Heart right ventricle (tissue), 16 donors: ENCODE measurements at regions not wholly inside any gene's neighbourhood (a gene's known extent, or its start where the extent isn't known, plus 50 kb on each side); places are given as distances from the start of the nearest gene placed in this dataset.

Experiments used
- ATAC-seq, 8 donors: fragments of 200-7000 bp; cut with Tn5 transposase; one replicate each; pipeline ENCODE4 v1.9.1; 2020; ENCODE audit warnings: mild to moderate bottlenecking in 8 of 8, moderate library complexity in 8 of 8, moderate number of reproducible peaks in 1 of 8
- DNase-seq, 2 donors: peaks; one replicate each; pipeline ENCODE4 v3.0.0-alpha.2; 2020
- H3K27ac ChIP-seq, 10 donors: fragments of 200-600 bp; sonication (generic) in 2 of 10; one replicate each; pipeline versions ENCODE4 v1.5.0 to v1.8.0; 2020 to 2022; ENCODE audit warnings: mild to moderate bottlenecking in 3 of 10
- H3K27me3 ChIP-seq, 7 donors: fragments of 200-600 bp; one replicate each; pipeline ENCODE4 v1.8.0; 2021 to 2022; ENCODE audit warnings: mild to moderate bottlenecking in 2 of 7
- H3K36me3 ChIP-seq, 9 donors: fragments of 200-600 bp; sonication (generic) in 1 of 9; one replicate each; pipeline versions ENCODE4 v1.5.0 to v1.8.0; 2020 to 2022; ENCODE audit warnings: mild to moderate bottlenecking in 2 of 9
- H3K4me1 ChIP-seq, 9 donors: fragments of 200-600 bp; sonication (generic) in 1 of 9; one replicate each; pipeline versions ENCODE4 v1.5.0 to v1.8.0; 2020 to 2022; ENCODE audit warnings: mild to moderate bottlenecking in 4 of 9
- H3K4me3 ChIP-seq, 10 donors: fragments of 200-600 bp; sonication (generic) in 2 of 10; one replicate each; pipeline versions ENCODE4 v1.5.0 to v1.8.0; 2020 to 2022; ENCODE audit warnings: mild to moderate bottlenecking in 7 of 10, moderate library complexity in 2 of 10
- H3K9me3 ChIP-seq, 11 donors: fragments of 200-600 bp in 10 of 11; sonication (generic) in 2 of 11; one replicate each; pipeline versions ENCODE4 v1.5.0 to v1.8.0; 2013 to 2022; ENCODE audit warnings: mild to moderate bottlenecking in 2 of 11, control low read depth in 1 of 11, moderate library complexity in 1 of 11
- WGBS, 2 donors: extraction: QIAGEN DNeasy Blood & Tissue Kit; methylation state at CpG; one replicate each; pipeline ENCODE4 v1.1.7; 2013; ENCODE audit warnings: inconsistent platforms in 1 of 2; 5-methylcytosine and 5-hydroxymethylcytosine counted together
- intact Hi-C, 10 donors: fragments of 100-400 bp; cut with DNase I; formaldehyde crosslinking; loops; one replicate each; pipeline versions ENCODE4 v1.11.1 to v1.14.2; 2022
- TF ChIP-seq, protein P1 (sequence below), 9 donors: fragments of 200-600 bp; sonication (generic) in 2 of 9; IDR thresholded peaks; one replicate each; pipeline versions ENCODE4 v1.5.0 to v1.8.0; 2021 to 2022; ENCODE audit warnings: antibody characterized with exemption in 9 of 9, mild to moderate bottlenecking in 5 of 9, moderate library complexity in 1 of 9
- donor health status: Arrhythmogenic right ventricular cardiomyopathy.
- donor health status: ischemic (EF 13 %, LVEDD 7.1; RV severe dilation, severe dysfunction).
- donor health status: healthy with polysubstance abuse.
- donor health status: DM: no; HTN: yes; CAD: no.
- donor health status: DM: no; HTN: no; CAD: no.
- donor health status: ischemic (EF 25% LVEDD 6.9; RV normal size, moderate dysfunction).
- donor health status: ischemic (EF 25% LVEDD 5.7; RV mildly dilated, moderate dysfunction).
- donor health status: healthy.
- donor health status: DM: yes; HTN: yes; CAD: no.
- donor health status: Ischemic cardiomyopathy.
- donor health status: ischemic (EF 35%, LVEDD 5.7; RV mildly dilated, moderate dysfunction).
- donor health status: nonischemic (EF 11% LVEDD 7.7; RV severe dilation, severe dysfunction).
- donor health status: DM: yes; HTN: yes; CAD: no.
- donor health status: PGD.
- donor health status: ischemic (EF 29% LVEDD 5.4; RV normal size, mild dysfunction).
- donor health status: nonischemic (EF 23%, LVEDD 6.1; RV moderate dilation, normal function).

DNA sequence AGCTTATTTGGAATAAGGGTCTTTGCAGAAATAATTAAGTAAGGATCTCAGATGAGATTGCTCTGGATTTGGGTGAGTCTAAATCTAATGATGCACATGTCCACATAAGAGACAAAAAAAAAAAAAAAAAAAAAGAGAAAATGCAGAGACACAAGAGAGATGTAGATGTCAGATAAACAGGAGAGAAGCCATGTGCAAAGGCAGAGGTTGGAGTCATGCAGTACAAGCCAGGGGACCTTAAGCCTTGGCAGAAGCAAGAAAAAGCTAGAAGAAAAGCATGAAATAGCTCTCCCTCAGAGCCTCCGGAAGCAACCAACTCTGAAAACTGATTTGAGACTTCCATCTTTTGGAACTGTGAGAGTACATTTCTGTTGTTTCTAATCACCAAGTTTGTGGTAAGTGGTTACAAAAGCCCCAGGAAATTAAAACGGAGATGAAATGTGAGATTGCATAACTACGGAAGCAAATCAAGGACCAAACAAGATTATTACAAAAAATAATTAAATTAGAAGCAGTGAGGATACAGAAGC, 1304.0 kb upstream of the SEL1L start:
- ATAC-seq: no peak
- intact Hi-C loops: no loop called here

DNA sequence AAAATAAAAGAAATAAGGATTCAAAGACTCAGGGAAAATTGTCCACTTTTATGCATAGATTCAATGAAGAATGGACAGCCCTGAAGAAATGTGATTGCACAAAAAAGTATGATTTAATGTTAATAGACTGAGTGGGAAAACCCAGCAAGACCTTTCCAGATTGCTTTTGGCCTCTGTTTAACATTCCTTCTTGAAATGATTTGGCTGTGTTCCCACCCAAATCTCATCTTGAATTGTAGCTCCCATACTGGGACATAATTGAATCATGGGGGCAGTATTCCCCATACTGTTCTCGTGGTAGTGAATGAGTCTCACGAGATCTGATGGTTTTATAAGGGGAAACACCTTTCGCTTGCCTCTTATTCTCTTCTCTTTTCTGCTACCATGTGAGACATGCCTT, 1316.9 kb upstream of the SEL1L start:
- Histone ChIP-seq H3K27ac (no peak overlapping the region), H3K4me3 (no peak overlapping the region), H3K9me3 (peaks cover 0 to 8% (median 0%) of the 10 kb centered on the region in 11 donors), H3K27me3 (no peaks in the 10 kb centered on the region), H3K36me3 (no peaks in the 10 kb centered on the region), H3K4me1 (no peaks in the 10 kb centered on the region)
- TF ChIP-seq, protein P1, sequence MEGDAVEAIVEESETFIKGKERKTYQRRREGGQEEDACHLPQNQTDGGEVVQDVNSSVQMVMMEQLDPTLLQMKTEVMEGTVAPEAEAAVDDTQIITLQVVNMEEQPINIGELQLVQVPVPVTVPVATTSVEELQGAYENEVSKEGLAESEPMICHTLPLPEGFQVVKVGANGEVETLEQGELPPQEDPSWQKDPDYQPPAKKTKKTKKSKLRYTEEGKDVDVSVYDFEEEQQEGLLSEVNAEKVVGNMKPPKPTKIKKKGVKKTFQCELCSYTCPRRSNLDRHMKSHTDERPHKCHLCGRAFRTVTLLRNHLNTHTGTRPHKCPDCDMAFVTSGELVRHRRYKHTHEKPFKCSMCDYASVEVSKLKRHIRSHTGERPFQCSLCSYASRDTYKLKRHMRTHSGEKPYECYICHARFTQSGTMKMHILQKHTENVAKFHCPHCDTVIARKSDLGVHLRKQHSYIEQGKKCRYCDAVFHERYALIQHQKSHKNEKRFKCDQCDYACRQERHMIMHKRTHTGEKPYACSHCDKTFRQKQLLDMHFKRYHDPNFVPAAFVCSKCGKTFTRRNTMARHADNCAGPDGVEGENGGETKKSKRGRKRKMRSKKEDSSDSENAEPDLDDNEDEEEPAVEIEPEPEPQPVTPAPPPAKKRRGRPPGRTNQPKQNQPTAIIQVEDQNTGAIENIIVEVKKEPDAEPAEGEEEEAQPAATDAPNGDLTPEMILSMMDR (IDR thresholded peaks at IDR 0.05): no peak
- DNase-seq (no peak), ATAC-seq (no peak)
- 52 to 60% methylated on average over 3 of the region's 3 CpGs for WGBS, 2 donors
- intact Hi-C loops: no loop called here

More for the DNA sequence above, 1304.0 kb upstream of the SEL1L start:
- Histone ChIP-seq H3K4me3 (no peak overlapping the region), H3K4me1 (no peaks in the 10 kb centered on the region), H3K36me3 (no peaks in the 10 kb centered on the region), H3K27me3 (no peaks in the 10 kb centered on the region), H3K27ac (no peak overlapping the region), H3K9me3 (peaks cover 0 to 2% (median 0%) of the 10 kb centered on the region in 11 donors)
- DNase-seq: no peak
- TF ChIP-seq, protein P1 (IDR thresholded peaks at IDR 0.05): no peak
- 68 to 91% methylated on average over 3 of the region's 3 CpGs for WGBS, 2 donors

DNA sequence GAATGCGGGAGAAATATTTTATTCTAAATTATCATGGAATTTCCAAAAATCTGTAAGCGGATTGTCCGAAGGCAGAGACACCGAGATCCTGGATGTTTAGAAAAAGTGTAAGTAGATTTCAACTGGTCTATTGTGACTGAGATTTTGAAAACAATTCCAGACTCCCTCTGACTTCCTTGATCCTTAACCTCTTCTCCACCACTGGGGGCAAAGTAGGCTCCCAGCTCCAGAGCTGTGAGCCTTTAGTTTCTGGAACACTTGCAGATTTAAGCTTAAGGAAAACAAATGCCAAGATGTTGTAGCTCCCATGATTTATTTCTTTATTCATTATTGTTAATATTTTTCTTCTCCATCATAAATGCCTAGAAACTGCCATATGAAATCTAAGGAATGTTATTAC, 1320.5 kb upstream of the SEL1L start:
- intact Hi-C loops: no loop called here
- Histone ChIP-seq H3K4me1 (no peaks in the 10 kb centered on the region), H3K36me3 (no peaks in the 10 kb centered on the region), H3K4me3 (no peak overlapping the region), H3K9me3 (peaks cover 0 to 2% (median 0%) of the 10 kb centered on the region in 11 donors), H3K27ac (no peak overlapping the region), H3K27me3 (no peaks in the 10 kb centered on the region)
- WGBS, 2 donors: 78 to 81% methylated on average over 4 of the region's 4 CpGs
- ATAC-seq (no peak), DNase-seq (no peak)
- TF ChIP-seq, protein P1 (IDR thresholded peaks at IDR 0.05): no peak

DNA sequence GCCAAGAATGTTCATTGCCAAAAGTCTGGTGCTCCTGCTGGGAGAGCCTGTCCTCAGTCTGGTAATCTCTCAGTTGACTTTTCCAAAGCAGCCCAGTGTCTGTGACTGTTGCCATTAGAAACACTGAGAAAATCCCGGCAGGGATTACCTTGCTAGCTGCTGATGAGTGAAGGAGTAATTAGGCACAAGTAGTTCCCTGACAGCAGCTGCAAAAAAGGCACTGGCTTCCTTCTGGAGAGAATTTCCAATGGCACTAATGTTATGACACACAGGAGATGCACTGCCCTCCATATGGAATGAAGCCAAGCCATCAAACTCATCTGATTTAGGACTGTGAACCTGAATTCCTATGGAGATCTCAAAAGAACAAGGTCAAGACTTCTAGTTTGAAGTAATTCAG, 1321.2 kb upstream of the SEL1L start:
- DNase-seq (no peak), ATAC-seq (no peak)
- Histone ChIP-seq H3K9me3 (no peaks in the 10 kb centered on the region), H3K4me3 (no peak overlapping the region), H3K27ac (no peak overlapping the region), H3K27me3 (no peaks in the 10 kb centered on the region), H3K36me3 (no peaks in the 10 kb centered on the region), H3K4me1 (no peaks in the 10 kb centered on the region)
- intact Hi-C loops: no loop called here
- TF ChIP-seq, protein P1 (IDR thresholded peaks at IDR 0.05): no peak
- WGBS, 2 donors: 23 to 27% methylated on average over 1 of the region's 1 CpG
